GM20000 (cell line): ENCODE measurements at regions not wholly inside any gene's neighbourhood (a gene's known extent, or its start where the extent isn't known, plus 50 kb on each side); places are given as distances from the start of the nearest gene placed in this dataset.

Experiments used
- DNase-seq: peaks from one replicate; pipeline ENCODE4 v3.0.0; 2012; ENCODE audit warnings: low spot score
- CTCF ChIP-seq: IDR thresholded peaks from 2 replicates; pipeline ENCODE4 v1.5.1; 2012; ENCODE audit warnings: mild to moderate bottlenecking, control low read depth; ENCODE audit errors: extremely low read depth, missing control alignments

DNA sequence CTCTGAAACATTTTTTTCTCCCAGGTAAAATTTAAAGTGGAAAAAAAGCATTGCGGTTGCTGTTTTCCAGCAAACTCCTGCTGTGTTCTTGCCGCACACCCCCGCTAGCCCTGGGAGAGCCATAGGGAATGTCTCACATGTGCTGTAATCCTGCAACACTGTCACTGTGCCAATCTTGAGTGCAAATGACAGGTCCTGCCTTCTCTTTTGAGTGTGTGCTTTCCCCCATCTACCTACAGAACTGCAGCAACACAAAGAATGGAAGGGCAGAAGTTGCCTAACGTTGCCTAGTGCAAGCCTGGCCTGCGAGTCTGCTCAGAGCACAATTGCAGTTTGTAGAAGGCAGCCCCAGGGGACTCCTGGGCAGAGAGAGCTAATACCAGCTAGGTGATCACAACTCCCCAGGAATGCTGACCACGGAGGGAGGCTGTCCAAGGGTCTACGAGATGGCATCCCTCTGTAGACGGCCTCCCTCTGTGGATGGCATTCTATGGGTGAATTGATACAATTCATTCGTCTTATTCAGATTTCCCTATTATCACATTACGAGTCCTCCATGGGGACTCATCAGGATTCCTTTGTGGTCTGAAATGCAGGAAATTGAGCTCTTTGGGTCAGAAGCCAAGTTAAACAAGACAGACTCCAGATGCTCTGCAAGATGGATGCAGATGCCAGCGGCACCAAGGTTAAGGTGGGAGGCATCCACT is 172.6 kb upstream of the S1PR3 start:
- TF ChIP-seq CTCF = no peak
- no peak for DNase-seq

GRCh38 chr9:88819476-88819875 is 171.8 kb upstream of the S1PR3 start:
- no peak for TF ChIP-seq CTCF
- DNase-seq = no peak

- no peak for DNase-seq
- no peak for TF ChIP-seq CTCF
These were observed 171.2 kb upstream of the S1PR3 start for GRCh38 chr9:88820055-88820454.

GRCh38 chr9:88821033-88821745 is 170.1 kb upstream of the S1PR3 start:
- no peak for TF ChIP-seq CTCF
- DNase-seq = no peak

GRCh38 chr9:88821746-88822106 is 169.5 kb upstream of the S1PR3 start:
- no peak for TF ChIP-seq CTCF
- DNase-seq = no peak

DNA sequence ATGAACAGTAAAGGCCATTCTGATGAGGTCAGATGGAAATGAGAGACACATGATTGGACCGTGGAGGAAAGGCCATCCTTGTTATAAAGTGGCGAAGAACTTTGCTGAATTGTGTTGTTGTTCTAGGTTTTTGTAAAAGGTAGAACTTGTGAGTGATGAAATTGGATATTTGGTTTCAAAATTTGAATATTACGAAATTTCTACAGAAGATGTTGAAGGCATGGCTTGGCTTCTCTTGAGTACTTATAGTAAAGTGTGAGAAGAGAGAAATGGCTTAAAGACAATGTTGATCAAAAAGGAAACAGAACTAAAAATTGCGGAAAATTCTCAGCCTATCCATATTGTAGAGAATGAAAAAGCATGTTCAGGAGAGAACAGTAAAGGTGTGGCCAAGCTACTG is 166.6 kb upstream of the S1PR3 start:
- DNase-seq = no peak
- no peak for TF ChIP-seq CTCF

DNA sequence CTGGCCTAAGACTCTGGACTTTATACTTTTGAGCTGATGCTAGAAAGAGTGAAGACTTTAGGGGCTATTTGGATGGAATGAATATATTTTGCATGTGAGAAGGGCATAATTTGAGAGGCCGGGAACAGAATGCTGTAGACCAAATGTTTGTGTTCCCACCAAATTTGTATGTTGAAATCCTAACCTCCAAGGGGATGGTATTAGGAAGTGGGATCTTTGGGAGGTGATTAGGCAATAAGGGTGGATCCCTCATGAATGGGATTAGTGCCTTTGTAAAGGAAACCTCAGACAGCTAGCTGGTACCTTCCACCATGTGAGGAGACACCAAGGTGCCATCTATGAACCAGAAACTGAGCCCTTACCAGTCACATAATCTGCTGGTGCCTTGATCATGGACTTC is 165.1 kb upstream of the S1PR3 start:
- TF ChIP-seq CTCF = no peak
- no peak for DNase-seq
